MM.1S (cell line): ENCODE measurements at regions not wholly inside any gene's neighbourhood (a gene's known extent, or its start where the extent isn't known, plus 50 kb on each side); places are given as distances from the start of the nearest gene placed in this dataset.

Experiments used
- EZH2phosphoT487 ChIP-seq: fragments of 300-600 bp; sonication (generic); IDR thresholded peaks from 2 replicates; pipeline ENCODE4 v1.6.1; 2018; ENCODE audit warnings: antibody characterized with exemption, low read length
- TF ChIP-seq, protein P1 (sequence below): fragments of 300-600 bp; sonication (generic); IDR thresholded peaks from 2 replicates; pipeline ENCODE4 v1.5.1; 2016; ENCODE audit warnings: antibody characterized with exemption, low read length, mixed read lengths

- TF ChIP-seq, protein P1, sequence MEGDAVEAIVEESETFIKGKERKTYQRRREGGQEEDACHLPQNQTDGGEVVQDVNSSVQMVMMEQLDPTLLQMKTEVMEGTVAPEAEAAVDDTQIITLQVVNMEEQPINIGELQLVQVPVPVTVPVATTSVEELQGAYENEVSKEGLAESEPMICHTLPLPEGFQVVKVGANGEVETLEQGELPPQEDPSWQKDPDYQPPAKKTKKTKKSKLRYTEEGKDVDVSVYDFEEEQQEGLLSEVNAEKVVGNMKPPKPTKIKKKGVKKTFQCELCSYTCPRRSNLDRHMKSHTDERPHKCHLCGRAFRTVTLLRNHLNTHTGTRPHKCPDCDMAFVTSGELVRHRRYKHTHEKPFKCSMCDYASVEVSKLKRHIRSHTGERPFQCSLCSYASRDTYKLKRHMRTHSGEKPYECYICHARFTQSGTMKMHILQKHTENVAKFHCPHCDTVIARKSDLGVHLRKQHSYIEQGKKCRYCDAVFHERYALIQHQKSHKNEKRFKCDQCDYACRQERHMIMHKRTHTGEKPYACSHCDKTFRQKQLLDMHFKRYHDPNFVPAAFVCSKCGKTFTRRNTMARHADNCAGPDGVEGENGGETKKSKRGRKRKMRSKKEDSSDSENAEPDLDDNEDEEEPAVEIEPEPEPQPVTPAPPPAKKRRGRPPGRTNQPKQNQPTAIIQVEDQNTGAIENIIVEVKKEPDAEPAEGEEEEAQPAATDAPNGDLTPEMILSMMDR, result no peak
- no peak for TF ChIP-seq EZH2phosphoT487
These were observed 582.8 kb downstream of the COL12A1 start for GRCh38 chr6:74623027-74623426.
